ENCODE measurements at regions not wholly inside any gene's neighbourhood (a gene's known extent, or its start where the extent isn't known, plus 50 kb on each side); places are given as distances from the start of the nearest gene placed in this dataset.

GRCh38 chr17:45731459-45731858 is 52.7 kb upstream of the CRHR1 start:
- ATAC-seq, result no peak
- peaks cover 0 to 26% (median 3%) of the 10 kb centered on the region in 11 donors for H3K9me3 ChIP-seq
- peaks cover 0 to 41% (median 21%) of the 10 kb centered on the region in 7 donors for H3K27me3 ChIP-seq

GRCh38 chr17:45732926-45733505 is 51.1 kb upstream of the CRHR1 start:
- intact Hi-C loops (cut with DNase I), result no loop called here
- WGBS, 2 donors, result 71 to 72% methylated on average over 6 of the region's 6 CpGs
- no peak overlapping the region for H3K4me3 ChIP-seq
- no peaks in the 10 kb centered on the region for H3K36me3 ChIP-seq
- peaks cover 0 to 33% (median 7%) of the 10 kb centered on the region in 7 donors for H3K27me3 ChIP-seq
- H3K4me1 ChIP-seq, result no peaks in the 10 kb centered on the region
- ATAC-seq (peak in 2 of 8 donors; percentile 61 to 67), DNase-seq (peak in 1 of 2 donors; percentile 58)
- no peak overlapping the region for H3K27ac ChIP-seq
- no peak for TF ChIP-seq CTCF (IDR thresholded peaks at IDR 0.05)
- peaks cover 0 to 26% (median 3%) of the 10 kb centered on the region in 11 donors for H3K9me3 ChIP-seq

More at GRCh38 chr17:45731459-45731858, 52.7 kb upstream of the CRHR1 start:
- no peak for DNase-seq
- Histone ChIP-seq H3K4me1 (no peaks in the 10 kb centered on the region), H3K4me3 (no peak overlapping the region), H3K27ac (no peak overlapping the region), H3K36me3 (no peaks in the 10 kb centered on the region)
- intact Hi-C loops (cut with DNase I), result no loop called here
- no peak for TF ChIP-seq CTCF (IDR thresholded peaks at IDR 0.05)
- 82 to 89% methylated on average over 1 of the region's 1 CpG for WGBS, 2 donors

GRCh38 chr17:45733781-45734180 is 50.3 kb upstream of the CRHR1 start:
- TF ChIP-seq CTCF (IDR thresholded peaks at IDR 0.05), result no peak
- no peak for DNase-seq
- H3K27ac ChIP-seq, result no peak overlapping the region

More at GRCh38 chr17:45733781-45734180, 50.3 kb upstream of the CRHR1 start:
- peaks cover 0 to 34% (median 3%) of the 10 kb centered on the region in 11 donors for H3K9me3 ChIP-seq
- no peaks in the 10 kb centered on the region for H3K36me3 ChIP-seq
- intact Hi-C loops (cut with DNase I), result no loop called here
- 54 to 62% methylated on average over 2 of the region's 2 CpGs for WGBS, 2 donors
- no peaks in the 10 kb centered on the region for H3K4me1 ChIP-seq
- H3K4me3 ChIP-seq, result no peak overlapping the region
- H3K27me3 ChIP-seq, result peaks cover 0 to 25% (median 2%) of the 10 kb centered on the region in 7 donors
- ATAC-seq, result no peak

Measured in heart right ventricle (tissue), 16 donors.